ENCODE measurements at regions not wholly inside any gene's neighbourhood (a gene's known extent, or its start where the extent isn't known, plus 50 kb on each side); places are given as distances from the start of the nearest gene placed in this dataset.

DNA sequence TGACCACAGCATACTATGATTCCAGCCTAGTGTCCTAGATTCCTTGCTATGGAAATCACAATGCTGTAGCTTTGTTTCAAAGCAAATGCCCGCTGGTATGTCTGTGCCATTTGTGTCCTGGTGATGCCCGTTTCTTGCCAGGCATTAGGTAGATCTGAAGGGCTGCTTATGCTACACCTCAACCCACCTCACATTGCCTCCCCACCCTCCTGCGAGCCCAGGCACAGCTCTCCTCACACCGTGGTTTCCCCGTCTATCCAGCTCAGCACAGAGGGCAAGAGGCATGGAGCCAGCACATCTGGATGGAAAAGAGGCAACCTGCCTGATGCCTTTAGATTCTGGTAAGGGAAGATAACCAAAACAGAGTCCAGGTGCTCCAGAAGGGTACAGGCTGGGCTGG is 307.4 kb upstream of the B3GAT1 start:
- H3K4me3 Mint-ChIP-seq (ENCODE audit: unreplicated experiment) = no peak overlapping the region
- no peaks in the 10 kb centered on the region for H3K9me3 Mint-ChIP-seq (ENCODE audit: low read depth)
- TF ChIP-seq, protein P1, sequence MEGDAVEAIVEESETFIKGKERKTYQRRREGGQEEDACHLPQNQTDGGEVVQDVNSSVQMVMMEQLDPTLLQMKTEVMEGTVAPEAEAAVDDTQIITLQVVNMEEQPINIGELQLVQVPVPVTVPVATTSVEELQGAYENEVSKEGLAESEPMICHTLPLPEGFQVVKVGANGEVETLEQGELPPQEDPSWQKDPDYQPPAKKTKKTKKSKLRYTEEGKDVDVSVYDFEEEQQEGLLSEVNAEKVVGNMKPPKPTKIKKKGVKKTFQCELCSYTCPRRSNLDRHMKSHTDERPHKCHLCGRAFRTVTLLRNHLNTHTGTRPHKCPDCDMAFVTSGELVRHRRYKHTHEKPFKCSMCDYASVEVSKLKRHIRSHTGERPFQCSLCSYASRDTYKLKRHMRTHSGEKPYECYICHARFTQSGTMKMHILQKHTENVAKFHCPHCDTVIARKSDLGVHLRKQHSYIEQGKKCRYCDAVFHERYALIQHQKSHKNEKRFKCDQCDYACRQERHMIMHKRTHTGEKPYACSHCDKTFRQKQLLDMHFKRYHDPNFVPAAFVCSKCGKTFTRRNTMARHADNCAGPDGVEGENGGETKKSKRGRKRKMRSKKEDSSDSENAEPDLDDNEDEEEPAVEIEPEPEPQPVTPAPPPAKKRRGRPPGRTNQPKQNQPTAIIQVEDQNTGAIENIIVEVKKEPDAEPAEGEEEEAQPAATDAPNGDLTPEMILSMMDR (IDR thresholded peaks at IDR 0.05) = no peak
- no peak for DNase-seq (ENCODE audit: low spot score)
- no peak overlapping the region for H3K27ac Mint-ChIP-seq (ENCODE audit: unreplicated experiment)
- peaks cover 36% of the 10 kb centered on the region for H3K27me3 Mint-ChIP-seq (ENCODE audit: low read depth)
- H3K36me3 Mint-ChIP-seq (ENCODE audit: low read depth) = peaks cover 4% of the 10 kb centered on the region
- H3K4me1 Mint-ChIP-seq (ENCODE audit: low read depth) = no peaks in the 10 kb centered on the region

GRCh38 chr11:134716582-134716981 is 304.5 kb upstream of the B3GAT1 start:
- H3K27me3 Mint-ChIP-seq (ENCODE audit: low read depth) = peaks cover 22% of the 10 kb centered on the region
- no peaks in the 10 kb centered on the region for H3K4me1 Mint-ChIP-seq (ENCODE audit: low read depth)
- H3K4me3 Mint-ChIP-seq (ENCODE audit: unreplicated experiment) = no peak overlapping the region
- no peaks in the 10 kb centered on the region for H3K36me3 Mint-ChIP-seq (ENCODE audit: low read depth)
- no peaks in the 10 kb centered on the region for H3K9me3 Mint-ChIP-seq (ENCODE audit: low read depth)
- TF ChIP-seq, protein P1 (IDR thresholded peaks at IDR 0.05) = no peak
- no peak for DNase-seq (ENCODE audit: low spot score)
- no peak overlapping the region for H3K27ac Mint-ChIP-seq (ENCODE audit: unreplicated experiment)

DNA sequence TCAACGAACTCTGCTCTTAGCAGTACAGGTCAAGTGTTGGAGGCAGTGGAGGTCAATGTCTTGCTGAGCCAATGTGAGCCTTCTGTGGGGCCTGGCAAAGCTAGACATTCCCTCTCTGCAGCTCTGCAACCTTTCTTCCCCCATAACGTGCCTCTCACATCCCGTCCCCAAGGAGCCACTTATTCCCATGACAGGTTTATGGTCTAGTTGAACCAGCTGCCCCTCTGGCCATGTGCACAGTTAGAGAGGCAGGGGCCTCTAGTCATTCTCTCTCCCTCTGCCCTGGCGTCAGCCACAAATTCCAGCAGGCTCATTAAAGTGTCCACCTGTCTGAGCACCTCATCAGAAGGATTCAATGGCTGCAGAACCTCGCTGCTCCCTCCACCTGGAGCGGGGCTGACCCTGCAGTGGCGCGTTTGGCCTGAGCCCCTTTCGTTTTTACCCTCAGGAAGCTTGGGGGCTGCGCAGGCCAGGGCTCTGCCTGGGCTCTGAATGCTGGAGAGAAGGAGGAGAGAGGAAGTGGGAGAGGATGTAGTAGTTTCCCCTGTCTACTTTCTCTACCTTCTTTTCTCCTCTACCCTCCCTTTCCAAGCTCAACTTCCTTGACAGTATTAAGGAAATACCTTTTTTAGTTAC is 302.1 kb upstream of the B3GAT1 start:
- Mint-ChIP-seq H3K27me3 (ENCODE audit: low read depth) (peaks cover 22% of the 10 kb centered on the region), H3K4me3 (ENCODE audit: unreplicated experiment) (no peak overlapping the region), H3K4me1 (ENCODE audit: low read depth) (no peaks in the 10 kb centered on the region), H3K36me3 (ENCODE audit: low read depth) (no peaks in the 10 kb centered on the region), H3K27ac (ENCODE audit: unreplicated experiment) (no peak overlapping the region), H3K9me3 (ENCODE audit: low read depth) (no peaks in the 10 kb centered on the region)
- TF ChIP-seq, protein P1 (IDR thresholded peaks at IDR 0.05) = no peak
- DNase-seq (ENCODE audit: low spot score) = no peak

DNA sequence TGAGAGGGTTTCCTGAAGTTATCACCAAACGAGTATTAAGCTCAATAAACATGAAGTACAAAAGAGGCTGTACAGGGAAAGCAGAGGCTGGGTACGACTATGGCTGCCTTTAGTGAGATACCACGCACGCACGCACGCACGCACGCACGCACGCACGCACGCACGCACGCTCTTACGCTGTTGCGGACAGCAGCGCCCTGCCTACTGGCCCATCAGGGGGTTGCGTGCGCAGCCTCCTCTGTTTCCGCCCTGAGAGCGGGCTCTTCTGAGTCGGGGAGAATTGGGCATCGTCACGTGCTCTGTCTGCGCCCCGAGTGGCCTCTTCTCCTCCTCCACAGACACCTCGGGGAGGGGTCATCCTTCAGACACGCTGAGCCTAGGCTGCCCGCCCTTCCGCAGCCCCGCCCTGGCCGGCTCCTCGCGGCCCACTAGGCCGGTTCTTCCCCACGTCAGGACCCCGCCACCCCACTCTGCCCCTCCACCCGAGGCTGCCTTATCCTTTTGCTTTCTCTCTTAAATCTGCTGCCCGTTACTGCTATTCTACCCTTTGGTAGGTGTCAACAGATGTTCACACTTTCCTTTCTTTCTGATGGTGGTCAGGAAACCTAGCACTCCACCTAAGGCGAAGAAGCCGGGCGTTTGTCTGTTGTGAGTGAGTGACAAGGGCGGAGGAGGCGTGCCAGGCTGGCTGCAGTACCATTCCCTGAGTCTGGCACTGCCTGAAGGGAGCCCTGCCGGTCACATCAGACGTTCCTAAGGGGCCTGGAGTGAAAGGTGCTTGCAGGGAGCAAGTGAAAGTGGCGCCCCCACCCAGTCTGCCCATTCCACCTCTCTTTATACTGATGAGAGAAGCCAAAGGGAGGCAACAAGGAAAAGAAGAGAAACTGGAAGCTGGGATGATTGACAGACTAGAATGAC is 300.4 kb upstream of the B3GAT1 start:
- TF ChIP-seq, protein P1 (IDR thresholded peaks at IDR 0.05) = no peak
- H3K9me3 Mint-ChIP-seq (ENCODE audit: low read depth) = no peaks in the 10 kb centered on the region
- no peak overlapping the region for H3K4me3 Mint-ChIP-seq (ENCODE audit: unreplicated experiment)
- no peaks in the 10 kb centered on the region for H3K4me1 Mint-ChIP-seq (ENCODE audit: low read depth)
- DNase-seq (ENCODE audit: low spot score) = no peak
- peaks cover 23% of the 10 kb centered on the region for H3K27me3 Mint-ChIP-seq (ENCODE audit: low read depth)
- no peak overlapping the region for H3K27ac Mint-ChIP-seq (ENCODE audit: unreplicated experiment)
- H3K36me3 Mint-ChIP-seq (ENCODE audit: low read depth) = no peaks in the 10 kb centered on the region

DNA sequence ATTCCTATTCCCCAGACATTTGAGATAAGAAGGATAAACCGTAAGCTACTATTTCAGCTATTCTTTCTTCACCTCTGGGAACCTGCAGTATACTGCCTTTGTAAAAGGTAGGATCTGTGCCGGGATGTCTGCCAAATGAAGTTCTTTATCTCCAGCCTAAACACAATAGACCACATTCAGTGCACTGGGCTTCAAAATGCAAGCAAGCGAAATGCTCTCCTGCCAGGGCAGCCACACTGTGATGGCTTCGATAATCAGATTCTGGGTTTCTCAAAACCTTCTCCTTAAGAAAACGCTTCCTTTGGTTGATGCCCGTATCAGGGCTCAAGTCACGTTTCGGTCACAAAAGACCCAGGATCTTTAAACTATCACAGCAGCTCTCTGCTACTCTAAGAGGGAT is 299.5 kb upstream of the B3GAT1 start:
- H3K36me3 Mint-ChIP-seq (ENCODE audit: low read depth) = no peaks in the 10 kb centered on the region
- DNase-seq (ENCODE audit: low spot score) = no peak
- TF ChIP-seq, protein P1 (IDR thresholded peaks at IDR 0.05) = no peak
- peaks cover 18% of the 10 kb centered on the region for H3K27me3 Mint-ChIP-seq (ENCODE audit: low read depth)
- no peaks in the 10 kb centered on the region for H3K9me3 Mint-ChIP-seq (ENCODE audit: low read depth)
- no peak overlapping the region for H3K27ac Mint-ChIP-seq (ENCODE audit: unreplicated experiment)
- H3K4me3 Mint-ChIP-seq (ENCODE audit: unreplicated experiment) = no peak overlapping the region
- no peaks in the 10 kb centered on the region for H3K4me1 Mint-ChIP-seq (ENCODE audit: low read depth)

Measured in chondrocyte (in vitro differentiated cells).